ENCODE measurements at regions not wholly inside any gene's neighbourhood (a gene's known extent, or its start where the extent isn't known, plus 50 kb on each side); places are given as distances from the start of the nearest gene placed in this dataset.

DNA sequence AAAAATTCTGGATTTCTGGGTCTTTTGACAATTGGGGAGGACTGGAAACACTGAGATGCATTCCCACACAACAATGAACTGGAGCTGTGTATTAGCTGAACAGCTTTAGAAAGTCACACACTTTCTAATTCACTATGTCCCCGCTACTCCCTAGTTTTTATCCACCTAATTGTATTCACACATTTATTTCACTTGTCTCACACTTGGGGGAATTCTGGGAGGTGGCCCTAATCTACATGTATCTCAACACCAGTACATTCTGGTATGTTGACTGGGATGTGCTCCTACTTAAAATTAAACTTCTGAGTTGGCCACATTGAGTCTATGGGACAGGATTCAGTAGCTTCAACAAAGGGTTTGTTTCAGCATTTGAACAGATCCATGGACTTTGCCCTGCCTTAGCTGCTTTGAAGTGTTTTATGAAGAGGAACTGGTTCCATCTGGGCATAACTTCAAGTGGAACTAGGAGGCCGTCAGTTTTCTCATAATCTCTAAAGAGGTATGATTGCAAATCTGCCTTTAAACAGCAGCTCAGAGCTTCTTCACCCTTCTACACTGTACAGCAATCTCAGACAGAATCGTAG, 106.5 kb upstream of the CMC1 start:
- ATAC-seq (ENCODE audit: insufficient read depth, low FRiP score) (no peak), DNase-seq (peak in 1 of 3 donors; percentile 32)
- peaks cover 0 to 17% (median 5%) of the 10 kb centered on the region in 5 donors for H3K4me1 ChIP-seq (ENCODE audit: control insufficient read depth in 5 of 5, insufficient read depth in 5 of 5, low read length in 5 of 5)
- TF ChIP-seq, protein P1, sequence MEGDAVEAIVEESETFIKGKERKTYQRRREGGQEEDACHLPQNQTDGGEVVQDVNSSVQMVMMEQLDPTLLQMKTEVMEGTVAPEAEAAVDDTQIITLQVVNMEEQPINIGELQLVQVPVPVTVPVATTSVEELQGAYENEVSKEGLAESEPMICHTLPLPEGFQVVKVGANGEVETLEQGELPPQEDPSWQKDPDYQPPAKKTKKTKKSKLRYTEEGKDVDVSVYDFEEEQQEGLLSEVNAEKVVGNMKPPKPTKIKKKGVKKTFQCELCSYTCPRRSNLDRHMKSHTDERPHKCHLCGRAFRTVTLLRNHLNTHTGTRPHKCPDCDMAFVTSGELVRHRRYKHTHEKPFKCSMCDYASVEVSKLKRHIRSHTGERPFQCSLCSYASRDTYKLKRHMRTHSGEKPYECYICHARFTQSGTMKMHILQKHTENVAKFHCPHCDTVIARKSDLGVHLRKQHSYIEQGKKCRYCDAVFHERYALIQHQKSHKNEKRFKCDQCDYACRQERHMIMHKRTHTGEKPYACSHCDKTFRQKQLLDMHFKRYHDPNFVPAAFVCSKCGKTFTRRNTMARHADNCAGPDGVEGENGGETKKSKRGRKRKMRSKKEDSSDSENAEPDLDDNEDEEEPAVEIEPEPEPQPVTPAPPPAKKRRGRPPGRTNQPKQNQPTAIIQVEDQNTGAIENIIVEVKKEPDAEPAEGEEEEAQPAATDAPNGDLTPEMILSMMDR (IDR thresholded peaks at IDR 0.05; ENCODE audit: control extremely low read depth, extremely low read depth) = no peak
- H3K36me3 ChIP-seq (ENCODE audit: control insufficient read depth in 4 of 4, insufficient read depth in 4 of 4, low read length in 4 of 4) = no peaks in the 10 kb centered on the region
- 74 to 90% methylated on average over 3 of the region's 3 CpGs for WGBS, 2 donors
- H3K4me3 ChIP-seq = no peak overlapping the region
- no peak overlapping the region for H3K27ac ChIP-seq (ENCODE audit: low read depth in 1 of 2, low read length in 1 of 2)
- H3K9ac ChIP-seq (ENCODE audit: insufficient read depth in 1 of 2, low read length in 2 of 2) = no peak overlapping the region
- H3K27me3 ChIP-seq (ENCODE audit: control insufficient read depth in 3 of 3, insufficient read depth in 3 of 3, low read length in 2 of 3) = no peaks in the 10 kb centered on the region
- H3K9me3 ChIP-seq (ENCODE audit: control insufficient read depth in 4 of 4, insufficient read depth in 3 of 4, low read length in 3 of 4) = no peaks in the 10 kb centered on the region

DNA sequence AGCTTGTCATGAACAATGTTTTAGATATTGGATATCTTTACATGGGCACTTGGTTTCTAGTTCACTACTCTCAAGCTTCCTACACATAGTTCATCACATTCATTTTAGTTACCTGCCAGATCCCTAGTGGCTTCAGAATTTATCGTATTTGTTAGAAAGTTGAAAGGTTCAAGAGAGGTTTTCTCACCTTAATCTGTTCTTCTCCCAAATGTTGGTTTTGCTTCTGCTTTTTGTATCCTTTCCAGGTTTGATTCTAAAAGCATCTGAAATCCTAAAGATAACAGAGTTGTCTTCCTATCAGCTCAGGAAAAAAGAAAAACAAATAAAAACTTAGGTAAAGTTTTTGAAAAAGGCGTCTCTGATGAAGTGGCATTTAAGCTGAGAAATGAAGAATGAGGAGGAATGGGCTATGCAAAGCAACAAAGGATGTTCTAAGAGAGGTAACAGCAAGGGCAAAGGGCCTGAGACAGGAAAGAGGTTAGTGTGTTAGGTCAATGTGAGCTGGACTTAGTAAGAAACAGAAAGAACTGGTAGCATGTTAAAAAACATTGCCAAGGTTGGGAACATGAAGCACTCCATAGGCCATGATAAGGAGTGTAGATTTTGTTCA, 104.7 kb upstream of the CMC1 start:
- TF ChIP-seq, protein P1 (IDR thresholded peaks at IDR 0.05; ENCODE audit: control extremely low read depth, extremely low read depth) = no peak
- H3K4me1 ChIP-seq (ENCODE audit: control insufficient read depth in 5 of 5, insufficient read depth in 5 of 5, low read length in 5 of 5) = peaks cover 0 to 17% (median 5%) of the 10 kb centered on the region in 5 donors

DNA sequence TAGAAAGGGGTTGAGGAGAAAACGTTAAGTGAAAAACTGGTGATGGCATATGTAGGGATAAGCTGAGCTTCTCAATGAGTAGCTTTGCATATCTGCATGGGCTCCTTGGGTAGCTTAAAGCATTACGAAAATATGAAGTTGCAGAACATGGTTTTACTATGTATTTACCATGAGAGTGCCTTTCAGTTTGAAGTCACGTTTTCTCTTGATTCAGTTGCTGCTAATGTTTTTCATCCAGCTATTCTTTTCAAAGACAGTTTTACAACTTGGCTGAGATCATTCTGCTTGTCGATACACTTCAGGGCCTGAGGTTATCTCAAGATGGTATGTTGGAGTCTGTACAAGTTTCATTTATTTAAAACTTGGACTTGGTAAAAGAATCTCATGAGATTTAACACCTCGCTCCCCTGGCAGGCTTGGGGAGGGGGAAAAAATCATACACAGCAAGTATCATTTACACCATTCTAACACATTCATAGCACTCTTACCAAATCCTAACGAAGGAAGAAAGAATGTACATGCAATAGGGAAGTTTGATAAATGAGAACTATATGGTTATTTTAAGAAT, 103.3 kb upstream of the CMC1 start:
- Histone ChIP-seq H3K27ac (ENCODE audit: low read depth in 1 of 2, low read length in 1 of 2) (no peak overlapping the region), H3K27me3 (ENCODE audit: control insufficient read depth in 3 of 3, insufficient read depth in 3 of 3, low read length in 2 of 3) (no peaks in the 10 kb centered on the region)
- DNase-seq = peak in 1 of 3 donors; percentile 14

More for the DNA sequence above, 104.7 kb upstream of the CMC1 start:
- Histone ChIP-seq H3K9me3 (ENCODE audit: control insufficient read depth in 4 of 4, insufficient read depth in 3 of 4, low read length in 3 of 4) (no peaks in the 10 kb centered on the region), H3K9ac (ENCODE audit: insufficient read depth in 1 of 2, low read length in 2 of 2) (no peak overlapping the region), H3K36me3 (ENCODE audit: control insufficient read depth in 4 of 4, insufficient read depth in 4 of 4, low read length in 4 of 4) (no peaks in the 10 kb centered on the region), H3K27me3 (ENCODE audit: control insufficient read depth in 3 of 3, insufficient read depth in 3 of 3, low read length in 2 of 3) (no peaks in the 10 kb centered on the region), H3K27ac (ENCODE audit: low read depth in 1 of 2, low read length in 1 of 2) (no peak overlapping the region), H3K4me3 (no peak overlapping the region)
- ATAC-seq (ENCODE audit: insufficient read depth, low FRiP score) (no peak), DNase-seq (no peak)
- 81 to 88% methylated on average over 2 of the region's 2 CpGs for WGBS, 2 donors

More for the DNA sequence above, 103.3 kb upstream of the CMC1 start:
- no peak overlapping the region for H3K9ac ChIP-seq (ENCODE audit: insufficient read depth in 1 of 2, low read length in 2 of 2)
- H3K4me3 ChIP-seq = no peak overlapping the region
- WGBS, 2 donors = 45 to 67% methylated on average over 6 of the region's 6 CpGs
- H3K4me1 ChIP-seq (ENCODE audit: control insufficient read depth in 5 of 5, insufficient read depth in 5 of 5, low read length in 5 of 5) = peaks cover 0 to 17% (median 5%) of the 10 kb centered on the region in 5 donors
- no peaks in the 10 kb centered on the region for H3K36me3 ChIP-seq (ENCODE audit: control insufficient read depth in 4 of 4, insufficient read depth in 4 of 4, low read length in 4 of 4)
- ATAC-seq (ENCODE audit: insufficient read depth, low FRiP score) = no peak
- H3K9me3 ChIP-seq (ENCODE audit: control insufficient read depth in 4 of 4, insufficient read depth in 3 of 4, low read length in 3 of 4) = no peaks in the 10 kb centered on the region
- TF ChIP-seq, protein P1 (IDR thresholded peaks at IDR 0.05; ENCODE audit: control extremely low read depth, extremely low read depth) = no peak

Data from lung (tissue), 11 donors.